Calu3 (cell line): ENCODE measurements at regions not wholly inside any gene's neighbourhood (a gene's known extent, or its start where the extent isn't known, plus 50 kb on each side); places are given as distances from the start of the nearest gene placed in this dataset.

Experiments
- BruUV-seq: library from RNA; stranded (reverse); fragments of 400-500 nt; replicated peaks from 2 replicates; lab custom pipeline; 2021; lab: Mats Ljungman, UMichigan
- CTCF ChIA-PET: fragments of 300-600 bp; sonication (Branson Sonifier 250); formaldehyde crosslinking; loops from one replicate; lab custom pipeline; 2022; ENCODE audit warnings: antibody characterized with exemption; lab: Charles Lee
- DNase-seq: peaks from one replicate; pipeline ENCODE4 v3.0.0; 2022
- H3K27ac Mint-ChIP-seq: one replicate; pipeline ENCODE4 v1.8.0; 2022; ENCODE audit warnings: mixed read lengths; ENCODE audit not compliant: unreplicated experiment
- H3K27me3 Mint-ChIP-seq: one replicate; pipeline ENCODE4 v1.8.0; 2022; ENCODE audit warnings: mixed read lengths; ENCODE audit not compliant: unreplicated experiment
- H3K36me3 Mint-ChIP-seq: one replicate; pipeline ENCODE4 v1.8.0; 2022; ENCODE audit warnings: mild to moderate bottlenecking, moderate library complexity, mixed read lengths; ENCODE audit not compliant: insufficient read depth, unreplicated experiment
- H3K4me1 Mint-ChIP-seq: one replicate; pipeline ENCODE4 v1.8.0; 2022; ENCODE audit warnings: mild to moderate bottlenecking, low read depth, mixed read lengths; ENCODE audit not compliant: unreplicated experiment
- H3K4me3 Mint-ChIP-seq: one replicate; pipeline ENCODE4 v1.8.0; 2022; ENCODE audit warnings: mild to moderate bottlenecking, low read depth, moderate library complexity, mixed read lengths; ENCODE audit not compliant: unreplicated experiment
- H3K9me3 Mint-ChIP-seq: one replicate; pipeline ENCODE4 v1.8.0; 2022; ENCODE audit warnings: low read depth, mixed read lengths; ENCODE audit not compliant: unreplicated experiment
- CTCF ChIP-seq: fragments of 200-600 bp; IDR thresholded peaks from one replicate; pipeline ENCODE4 v1.8.0; 2022; ENCODE audit warnings: antibody characterized with exemption; ENCODE audit not compliant: unreplicated experiment
- intact Hi-C: fragments of 100-400 bp; cut with micrococcal nuclease; formaldehyde crosslinking; loops from one replicate; pipeline ENCODE4 v1.10.0; 2022; ENCODE audit not compliant: unreplicated experiment

GRCh38 chr17:33776903-33777302 lies 478.2 kb upstream of the CCL2 start:
- Mint-ChIP-seq H3K4me1 (no peaks in the 10 kb centered on the region), H3K36me3 (no peaks in the 10 kb centered on the region), H3K9me3 (no peaks in the 10 kb centered on the region), H3K4me3 (no peak overlapping the region), H3K27ac (no peak overlapping the region), H3K27me3 (peaks cover 64% of the 10 kb centered on the region)
- TF ChIP-seq CTCF: no peak
- intact Hi-C loops: no loop called here
- DNase-seq: no peak
- CTCF ChIA-PET: no interaction called here
- no TSS peak for BruUV-seq

GRCh38 chr17:33777674-33778073 lies 477.4 kb upstream of the CCL2 start:
- intact Hi-C loops: loop anchor here (2.0 kb wide), 1 partner anchor 171 kb away; no protein-coding TSS in a partner anchor
- H3K36me3 Mint-ChIP-seq: no peaks in the 10 kb centered on the region
- no TSS peak for BruUV-seq
- H3K4me1 Mint-ChIP-seq: no peaks in the 10 kb centered on the region
- H3K4me3 Mint-ChIP-seq: no peak overlapping the region
- DNase-seq: no peak
- H3K27me3 Mint-ChIP-seq: peaks cover 72% of the 10 kb centered on the region
- no peak overlapping the region for H3K27ac Mint-ChIP-seq
- no peaks in the 10 kb centered on the region for H3K9me3 Mint-ChIP-seq
- CTCF ChIA-PET: interaction anchor here (0.6 kb wide), 1 partner anchor 16 kb away, joined by 3 read pairs; no protein-coding TSS in a partner anchor
- TF ChIP-seq CTCF: no peak

GRCh38 chr17:33778505-33779233 lies 476.4 kb upstream of the CCL2 start:
- H3K36me3 Mint-ChIP-seq: no peaks in the 10 kb centered on the region
- intact Hi-C loops: loop anchor here (1.0 to 2.0 kb wide), 2 partner anchors 170 to 368 kb away; no protein-coding TSS in a partner anchor
- BruUV-seq: no TSS peak
- peaks cover 80% of the 10 kb centered on the region for H3K27me3 Mint-ChIP-seq
- CTCF ChIA-PET: interaction anchor here (0.6 to 1.5 kb wide), 2 partner anchors 147 to 368 kb away, joined by 3 read pairs; no protein-coding TSS in a partner anchor
- no peaks in the 10 kb centered on the region for H3K9me3 Mint-ChIP-seq
- no peak overlapping the region for H3K27ac Mint-ChIP-seq
- no peaks in the 10 kb centered on the region for H3K4me1 Mint-ChIP-seq
- DNase-seq: no peak
- no peak for TF ChIP-seq CTCF
- H3K4me3 Mint-ChIP-seq: no peak overlapping the region

GRCh38 chr17:33779234-33779591 lies 475.9 kb upstream of the CCL2 start:
- no TSS peak for BruUV-seq
- no peaks in the 10 kb centered on the region for H3K9me3 Mint-ChIP-seq
- peaks cover 76% of the 10 kb centered on the region for H3K27me3 Mint-ChIP-seq
- H3K27ac Mint-ChIP-seq: no peak overlapping the region
- CTCF ChIA-PET: interaction anchor here (1.5 kb wide), 1 partner anchor 367 kb away, joined by 3 read pairs; no protein-coding TSS in a partner anchor
- intact Hi-C loops: loop anchor here (1.0 to 2.0 kb wide), 2 partner anchors 170 to 367 kb away; no protein-coding TSS in a partner anchor
- DNase-seq: peak; percentile 48
- H3K4me1 Mint-ChIP-seq: no peaks in the 10 kb centered on the region
- peak; percentile 79 for TF ChIP-seq CTCF
- H3K36me3 Mint-ChIP-seq: no peaks in the 10 kb centered on the region
- H3K4me3 Mint-ChIP-seq: no peak overlapping the region
